Type B pancreatic cell (in vitro differentiated cells): ENCODE measurements at regions not wholly inside any gene's neighbourhood (a gene's known extent, or its start where the extent isn't known, plus 50 kb on each side); places are given as distances from the start of the nearest gene placed in this dataset.

Experiments used
- DNase-seq: peaks from one replicate; pipeline ENCODE4 v3.0.0; 2021; ENCODE audit warnings: mixed read lengths; ENCODE audit not compliant: unreplicated experiment; ENCODE audit errors: extremely low spot score
- H3K27ac Mint-ChIP-seq: 2 replicates; pipeline ENCODE4 v1.8.0; 2021; ENCODE audit warnings: mild to moderate bottlenecking, mixed read lengths
- H3K27me3 Mint-ChIP-seq: 2 replicates; pipeline ENCODE4 v1.8.0; 2021; ENCODE audit warnings: mixed read lengths
- H3K36me3 Mint-ChIP-seq: 2 replicates; pipeline ENCODE4 v1.8.0; 2021; ENCODE audit warnings: mixed read lengths
- H3K4me1 Mint-ChIP-seq: one replicate; pipeline ENCODE4 v1.8.0; 2021; ENCODE audit warnings: mixed read lengths; ENCODE audit not compliant: unreplicated experiment
- H3K4me3 Mint-ChIP-seq: 2 replicates; pipeline ENCODE4 v1.8.0; 2021; ENCODE audit warnings: mild to moderate bottlenecking, mixed read lengths
- H3K9me3 Mint-ChIP-seq: 2 replicates; pipeline ENCODE4 v1.8.0; 2021; ENCODE audit warnings: mixed read lengths
- TF ChIP-seq, protein P1 (sequence below): fragments of 200-600 bp; sonication (generic); conservative IDR thresholded peaks from 2 replicates; pipeline ENCODE4 v1.5.0; 2021; ENCODE audit warnings: antibody characterized with exemption, mild to moderate bottlenecking

DNA sequence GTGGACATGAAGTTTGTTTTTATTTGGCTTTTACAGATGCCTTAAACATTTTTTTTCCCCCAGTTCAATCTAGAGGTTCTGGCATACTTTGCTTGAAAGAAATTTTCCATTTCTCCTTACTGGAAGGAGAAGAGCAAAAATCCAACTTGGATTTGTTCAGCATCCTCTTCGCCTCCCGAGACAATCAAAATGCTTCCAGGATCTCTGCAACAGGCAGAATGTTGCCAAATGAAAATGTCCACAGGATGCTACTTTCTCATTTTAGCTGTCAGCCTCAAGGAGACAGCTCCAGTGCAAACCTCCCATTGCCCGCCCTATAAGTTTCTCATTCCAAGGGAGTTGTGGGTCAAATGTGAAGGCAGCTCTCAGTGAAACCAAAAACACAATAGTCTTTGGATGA lies 1972.1 kb downstream of the MAT2B start:
- DNase-seq, result no peak
- peaks cover 7% of the 10 kb centered on the region for H3K4me1 Mint-ChIP-seq
- no peaks in the 10 kb centered on the region for H3K36me3 Mint-ChIP-seq
- TF ChIP-seq, protein P1, sequence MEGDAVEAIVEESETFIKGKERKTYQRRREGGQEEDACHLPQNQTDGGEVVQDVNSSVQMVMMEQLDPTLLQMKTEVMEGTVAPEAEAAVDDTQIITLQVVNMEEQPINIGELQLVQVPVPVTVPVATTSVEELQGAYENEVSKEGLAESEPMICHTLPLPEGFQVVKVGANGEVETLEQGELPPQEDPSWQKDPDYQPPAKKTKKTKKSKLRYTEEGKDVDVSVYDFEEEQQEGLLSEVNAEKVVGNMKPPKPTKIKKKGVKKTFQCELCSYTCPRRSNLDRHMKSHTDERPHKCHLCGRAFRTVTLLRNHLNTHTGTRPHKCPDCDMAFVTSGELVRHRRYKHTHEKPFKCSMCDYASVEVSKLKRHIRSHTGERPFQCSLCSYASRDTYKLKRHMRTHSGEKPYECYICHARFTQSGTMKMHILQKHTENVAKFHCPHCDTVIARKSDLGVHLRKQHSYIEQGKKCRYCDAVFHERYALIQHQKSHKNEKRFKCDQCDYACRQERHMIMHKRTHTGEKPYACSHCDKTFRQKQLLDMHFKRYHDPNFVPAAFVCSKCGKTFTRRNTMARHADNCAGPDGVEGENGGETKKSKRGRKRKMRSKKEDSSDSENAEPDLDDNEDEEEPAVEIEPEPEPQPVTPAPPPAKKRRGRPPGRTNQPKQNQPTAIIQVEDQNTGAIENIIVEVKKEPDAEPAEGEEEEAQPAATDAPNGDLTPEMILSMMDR, result no peak
- H3K4me3 Mint-ChIP-seq, result no peak overlapping the region
- no peaks in the 10 kb centered on the region for H3K9me3 Mint-ChIP-seq
- no peak overlapping the region for H3K27ac Mint-ChIP-seq
- H3K27me3 Mint-ChIP-seq, result no peaks in the 10 kb centered on the region

DNA sequence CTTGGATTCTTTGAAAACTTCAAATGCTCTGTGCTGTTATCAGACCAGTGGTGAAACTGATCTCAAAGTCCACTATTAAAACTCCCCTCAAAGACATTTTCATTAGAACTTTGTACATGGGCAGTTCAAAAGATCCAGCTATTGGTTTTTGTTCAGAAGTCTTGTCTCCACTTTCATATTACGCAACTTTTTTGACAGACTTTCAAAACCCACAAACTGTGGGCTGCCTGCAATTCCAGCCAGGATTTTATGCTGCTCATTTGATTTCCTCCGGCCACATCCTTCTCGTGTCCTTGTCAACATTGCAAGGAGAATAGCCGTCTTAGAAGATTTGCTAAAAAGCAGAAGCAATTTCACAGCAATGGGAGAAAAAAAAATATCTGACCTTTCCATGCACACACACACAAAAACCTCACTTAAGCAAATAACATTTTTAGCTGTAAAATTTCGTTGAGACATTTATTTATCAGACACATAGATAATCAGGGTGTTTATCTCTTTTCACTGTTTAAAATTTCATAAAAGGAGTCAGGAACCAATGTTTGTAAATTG lies 1990.5 kb downstream of the MAT2B start:
- Mint-ChIP-seq H3K9me3 (no peaks in the 10 kb centered on the region), H3K36me3 (no peaks in the 10 kb centered on the region), H3K4me3 (no peak overlapping the region), H3K27ac (no peak overlapping the region), H3K27me3 (no peaks in the 10 kb centered on the region), H3K4me1 (peaks cover 8% of the 10 kb centered on the region)
- no peak for DNase-seq
- TF ChIP-seq, protein P1, result no peak

DNA sequence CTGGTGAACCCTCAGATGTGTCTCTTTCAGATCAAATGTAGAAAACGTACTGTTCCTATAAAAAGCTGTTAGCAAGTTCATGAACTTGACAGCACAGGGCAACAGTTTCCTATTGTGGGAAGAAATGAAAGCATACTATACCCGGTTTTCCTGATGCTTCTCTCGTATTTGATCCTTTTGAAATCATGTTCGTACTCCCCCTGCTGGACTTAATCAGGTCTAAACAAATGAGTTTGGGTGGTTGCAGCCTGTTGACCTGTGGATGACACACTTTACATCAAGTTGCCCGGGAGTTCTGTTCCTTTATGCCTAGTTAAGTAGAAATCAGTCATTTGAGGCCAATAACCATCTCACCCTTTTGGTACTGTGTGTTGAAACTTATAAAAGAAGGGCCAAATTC lies 1992.3 kb downstream of the MAT2B start:
- no peak for DNase-seq
- Mint-ChIP-seq H3K27ac (no peak overlapping the region), H3K9me3 (no peaks in the 10 kb centered on the region), H3K4me1 (peaks cover 8% of the 10 kb centered on the region), H3K36me3 (no peaks in the 10 kb centered on the region), H3K4me3 (no peak overlapping the region), H3K27me3 (no peaks in the 10 kb centered on the region)
- TF ChIP-seq, protein P1, result peak; percentile 66

DNA sequence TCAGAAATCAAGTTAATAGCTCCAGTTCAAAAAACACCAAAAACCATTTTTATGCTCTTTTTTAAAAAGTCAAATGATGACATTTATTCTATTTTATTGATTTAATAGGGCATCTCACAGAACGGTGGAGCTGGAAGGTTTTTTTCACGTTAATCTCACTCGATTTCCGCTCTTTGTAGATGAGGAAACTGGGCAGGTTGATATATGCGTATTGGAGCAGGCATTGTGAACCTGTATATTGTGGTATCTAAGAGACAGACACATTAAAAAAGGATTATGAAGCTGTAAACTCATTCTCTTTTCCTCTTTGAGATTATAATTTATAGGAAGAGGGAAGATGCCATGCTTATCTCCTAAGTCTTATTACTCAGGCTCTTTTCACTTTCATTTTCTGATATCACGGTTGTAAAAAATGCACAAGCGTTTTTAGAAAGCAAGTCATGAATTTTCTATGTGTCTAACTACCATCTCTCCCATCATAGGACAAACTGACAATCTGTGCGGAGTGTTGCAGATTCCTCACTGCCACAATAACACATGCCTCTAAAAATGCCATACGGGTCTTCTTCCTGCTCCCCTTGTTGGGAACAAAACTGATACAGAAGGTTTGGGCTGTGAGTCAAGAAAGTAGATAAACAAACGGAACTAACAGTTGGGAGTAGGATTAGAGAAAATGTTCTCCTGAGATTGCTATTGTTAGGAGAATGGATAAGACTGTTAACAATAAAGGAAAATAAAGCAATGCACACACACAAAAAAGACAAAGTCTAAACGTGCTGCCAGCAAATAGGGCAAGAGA lies 1997.7 kb downstream of the MAT2B start:
- H3K4me3 Mint-ChIP-seq, result no peak overlapping the region
- DNase-seq, result no peak
- H3K27ac Mint-ChIP-seq, result no peak overlapping the region
- TF ChIP-seq, protein P1, result no peak
- peaks cover 1% of the 10 kb centered on the region for H3K9me3 Mint-ChIP-seq
- no peaks in the 10 kb centered on the region for H3K4me1 Mint-ChIP-seq
- H3K36me3 Mint-ChIP-seq, result no peaks in the 10 kb centered on the region
- no peaks in the 10 kb centered on the region for H3K27me3 Mint-ChIP-seq

DNA sequence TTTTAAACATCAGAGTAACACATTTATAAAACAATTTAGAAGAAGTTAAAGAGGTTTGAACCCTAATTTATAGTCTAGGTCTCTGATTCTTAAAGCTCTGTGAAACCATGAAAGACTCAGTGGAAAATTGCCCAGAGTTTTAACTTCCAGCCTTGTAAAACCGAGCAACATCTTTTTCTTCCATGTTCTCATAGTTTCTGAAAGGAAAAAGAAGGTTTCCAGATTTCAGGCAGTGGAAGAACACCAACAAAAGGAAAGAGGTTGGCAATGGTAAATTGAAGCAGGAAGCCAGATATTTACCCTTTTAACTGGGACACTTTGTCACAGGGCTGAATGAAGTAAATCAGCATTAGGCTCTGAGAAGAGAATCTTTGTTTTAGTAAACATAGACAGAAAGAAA lies 1999.3 kb downstream of the MAT2B start:
- Mint-ChIP-seq H3K4me1 (no peaks in the 10 kb centered on the region), H3K4me3 (no peak overlapping the region), H3K9me3 (peaks cover 6% of the 10 kb centered on the region), H3K36me3 (peaks cover 4% of the 10 kb centered on the region), H3K27ac (no peak overlapping the region), H3K27me3 (no peaks in the 10 kb centered on the region)
- TF ChIP-seq, protein P1, result no peak
- DNase-seq, result no peak
